Epithelial cell of proximal tubule (primary cell): ENCODE measurements at regions not wholly inside any gene's neighbourhood (a gene's known extent, or its start where the extent isn't known, plus 50 kb on each side); places are given as distances from the start of the nearest gene placed in this dataset.

Source experiments
- DNase-seq: peaks from one replicate; pipeline ENCODE4 v3.0.0-alpha.2; 2011; ENCODE audit warnings: low read depth
- H3K4me3 ChIP-seq: 2 replicates; pipeline ENCODE4 v1.5.1; 2011; ENCODE audit warnings: low read depth, mild to moderate bottlenecking, low read length
- CTCF ChIP-seq: conservative IDR thresholded peaks from 2 replicates; pipeline ENCODE4 v1.5.1; 2012; ENCODE audit warnings: low read depth, mild to moderate bottlenecking, low read length

GRCh38 chr3:132241776-132242514, 75.3 kb upstream of the ACP3 start:
- no peak for TF ChIP-seq CTCF
- no peak overlapping the region for H3K4me3 ChIP-seq
- no peak for DNase-seq

GRCh38 chr3:132242790-132243189, 74.4 kb upstream of the ACP3 start:
- no peak overlapping the region for H3K4me3 ChIP-seq
- no peak for DNase-seq
- TF ChIP-seq CTCF, result no peak

- no peak for DNase-seq
- no peak overlapping the region for H3K4me3 ChIP-seq
- TF ChIP-seq CTCF, result no peak
Observed at GRCh38 chr3:132245552-132246142, 71.6 kb upstream of the ACP3 start.

- no peak for DNase-seq
- H3K4me3 ChIP-seq, result no peak overlapping the region
- no peak for TF ChIP-seq CTCF
Observed at GRCh38 chr3:132246212-132246611, 71.0 kb upstream of the ACP3 start.

- DNase-seq, result no peak
- TF ChIP-seq CTCF, result no peak
- H3K4me3 ChIP-seq, result no peak overlapping the region
Observed at GRCh38 chr3:132247211-132247610, 70.0 kb upstream of the ACP3 start.

- H3K4me3 ChIP-seq, result no peak overlapping the region
- TF ChIP-seq CTCF, result no peak
- DNase-seq, result no peak
Observed at GRCh38 chr3:132248490-132248889, 68.7 kb upstream of the ACP3 start.
